SK-N-SH (cell line): ENCODE measurements at regions not wholly inside any gene's neighbourhood (a gene's known extent, or its start where the extent isn't known, plus 50 kb on each side); places are given as distances from the start of the nearest gene placed in this dataset.

Source experiments
- CTCF ChIA-PET: fragments of 300-600, 350-600 bp; formaldehyde crosslinking; extraction: SDS; loops from one replicate; lab custom pipeline; 2021; lab: Yijun Ruan, JAX
- POLR2A ChIA-PET: fragments of 350-600 bp; sonication (Branson Sonifier 250); formaldehyde crosslinking; extraction: SDS; loops from one replicate; lab custom pipeline; 2020; ENCODE audit warnings: antibody characterized with exemption, inconsistent platforms; lab: Yijun Ruan, JAX
- DNase-seq: peaks from one replicate; pipeline ENCODE4 v3.0.0; 2012
- H2AFZ ChIP-seq: fragments of 200-600 bp; sonication (generic); 2 replicates; pipeline ENCODE4 v1.8.1; 2016; ENCODE audit warnings: antibody characterized with exemption, mild to moderate bottlenecking, low read depth
- H3F3A ChIP-seq: fragments of 200-600 bp; sonication (generic); replicated peaks from 2 replicates; pipeline ENCODE3; 2016; ENCODE audit warnings: antibody characterized with exemption, mild to moderate bottlenecking; ENCODE audit not compliant: insufficient read depth
- H3K27ac ChIP-seq, 2 experiments: fragments of 200-500 bp in 1 of 2; fragments of 200-600 bp in 1 of 2; sonication (Bioruptor generic) in 1 of 2; sonication (generic), shearing (Covaris generic) in 1 of 2; 2 replicates each; pipeline versions ENCODE4 v1.5.1 to v1.6.1; 2014 to 2016; ENCODE audit warnings: low read depth in 2 of 2, inconsistent platforms in 1 of 2, low read length in 1 of 2, mild to moderate bottlenecking in 1 of 2, mixed read lengths in 1 of 2
- H3K27me3 ChIP-seq: fragments of 200-600 bp; sonication (generic), shearing (Covaris generic); 2 replicates; pipeline ENCODE4 v1.6.1; 2016; ENCODE audit warnings: mixed run types; ENCODE audit not compliant: insufficient read depth
- H3K36me3 ChIP-seq, 2 experiments: fragments of 200-500 bp in 1 of 2; fragments of 200-600 bp in 1 of 2; sonication (Bioruptor generic) in 1 of 2; sonication (generic) in 1 of 2; replicated peaks in 1 of 2; 2 replicates each; pipeline versions ENCODE3 to v1.5.1; 2014 to 2016; ENCODE audit warnings: low read length in 1 of 2, mild to moderate bottlenecking in 1 of 2; ENCODE audit not compliant: insufficient read depth in 2 of 2, control insufficient read depth in 1 of 2
- H3K4me1 ChIP-seq, 2 experiments: fragments of 200-500 bp in 1 of 2; fragments of 200-600 bp in 1 of 2; sonication (Bioruptor generic) in 1 of 2; sonication (generic), shearing (Covaris generic) in 1 of 2; 2 replicates each; pipeline versions ENCODE4 v1.5.1 to v1.6.1; 2014 to 2016; ENCODE audit warnings: low read depth in 1 of 2, low read length in 1 of 2, mixed run types in 1 of 2; ENCODE audit not compliant: insufficient read depth in 2 of 2, control insufficient read depth in 1 of 2
- H3K4me2 ChIP-seq: fragments of 200-600 bp; sonication (generic), shearing (Covaris generic); 2 replicates; pipeline ENCODE4 v1.6.1; 2017; ENCODE audit warnings: mixed run types
- H3K4me3 ChIP-seq, 2 experiments: fragments of 200-500 bp in 1 of 2; fragments of 200-600 bp in 1 of 2; sonication (Bioruptor generic) in 1 of 2; sonication (generic), shearing (Covaris generic) in 1 of 2; 2 replicates each; pipeline versions ENCODE4 v1.5.1 to v1.8.1; 2014 to 2016; ENCODE audit warnings: low read depth in 2 of 2, inconsistent platforms in 1 of 2, low read length in 1 of 2, mild to moderate bottlenecking in 1 of 2, mixed read lengths in 1 of 2, moderate library complexity in 1 of 2
- H3K79me2 ChIP-seq: fragments of 200-600 bp; sonication (generic); 2 replicates; pipeline ENCODE4 v1.8.1; 2017; ENCODE audit warnings: mild to moderate bottlenecking; ENCODE audit not compliant: insufficient read depth
- H3K9ac ChIP-seq: fragments of 200-600 bp; sonication (generic); 2 replicates; pipeline ENCODE4 v1.6.1; 2017; ENCODE audit warnings: mixed run types
- H3K9me2 ChIP-seq: fragments of 200-600 bp; sonication (generic); 2 replicates; pipeline ENCODE4 v1.6.1; 2017; ENCODE audit warnings: mixed run types
- H3K9me3 ChIP-seq: fragments of 200-600 bp; sonication (generic); 2 replicates; pipeline ENCODE4 v1.6.1; 2017; ENCODE audit warnings: mixed run types, mild to moderate bottlenecking, moderate library complexity
- H4K20me1 ChIP-seq: fragments of 200-600 bp; sonication (generic); 2 replicates; pipeline ENCODE4 v1.6.1; 2017; ENCODE audit warnings: mild to moderate bottlenecking, mixed run types; ENCODE audit not compliant: insufficient read depth
- ELF1 ChIP-seq: IDR thresholded peaks from 2 replicates; pipeline ENCODE4 v1.4.0; 2012
- PBX3 ChIP-seq: IDR thresholded peaks from 2 replicates; pipeline ENCODE4; 2012
- POLR2AphosphoS5 ChIP-seq: IDR thresholded peaks from 2 replicates; pipeline ENCODE4 v1.6.1; 2012; ENCODE audit warnings: low read depth, low read length
- REST ChIP-seq: IDR thresholded peaks from 2 replicates; pipeline ENCODE4 v1.6.1; 2012; ENCODE audit warnings: mild to moderate bottlenecking, low read depth, low read length, moderate library complexity
- USF2 ChIP-seq: fragments of 150-350 bp; IDR thresholded peaks from 2 replicates; pipeline ENCODE4 v1.6.1; 2017; ENCODE audit warnings: antibody characterized with exemption, low read length, low read depth, borderline replicate concordance
- WGBS: methylation state at CpG from one replicate; pipeline ENCODE4 v1.1.6; 2017; ENCODE audit warnings: low lambda C conversion rate; 5-methylcytosine and 5-hydroxymethylcytosine counted together

GRCh38 chr6:30399390-30400058 is 54.6 kb downstream of the RPP21 start:
- DNase-seq, result no peak
- peaks cover 35% of the 10 kb centered on the region for H3K27me3 ChIP-seq
- CTCF ChIA-PET, result interaction anchor here (0.9 to 1.6 kb wide), 6 partner anchors 16 to 268 kb away, joined by 3 to 8 read pairs (median 3); no protein-coding TSS in a partner anchor

GRCh38 chr6:30405934-30406333 is 61.0 kb downstream of the RPP21 start:
- Histone ChIP-seq H3K79me2 (no peaks in the 10 kb centered on the region), H3K36me3 (no peaks in the 10 kb centered on the region), H3K9me3 (no peaks in the 10 kb centered on the region), H3K4me2 (no peak overlapping the region), H3F3A (no peaks in the 10 kb centered on the region), H2AFZ (no peak overlapping the region), H3K9ac (no peak overlapping the region), H3K27ac (no peak overlapping the region), H3K4me3 (no peak overlapping the region), H3K4me1 (no peaks in the 10 kb centered on the region), H4K20me1 (no peaks in the 10 kb centered on the region), H3K9me2 (no peaks in the 10 kb centered on the region), H3K27me3 (peaks cover 34% of the 10 kb centered on the region; the same call in 1 of the 2 replicates)
- DNase-seq, result no peak
- WGBS, result 4% methylated on average over 2 of the region's 2 CpGs
- ChIA-PET POLR2A (no interaction called here), CTCF (interaction anchor here (1.5 to 3.1 kb wide), 3 partner anchors 9 to 47 kb away, joined by 4 to 16 read pairs (median 11); no protein-coding TSS in a partner anchor)
- TF ChIP-seq REST, result no peak
- TF ChIP-seq USF2, result no peak

More at GRCh38 chr6:30399390-30400058, 54.6 kb downstream of the RPP21 start:
- no peaks in the 10 kb centered on the region for H3K9me3 ChIP-seq
- H4K20me1 ChIP-seq, result no peaks in the 10 kb centered on the region
- H3K36me3 ChIP-seq, result no peaks in the 10 kb centered on the region
- no peak overlapping the region for H3K9ac ChIP-seq
- no peaks in the 10 kb centered on the region; a peak in 1 of 4 replicates for H3K4me1 ChIP-seq
- 44% methylated on average over 2 of the region's 2 CpGs for WGBS
- H3F3A ChIP-seq, result no peaks in the 10 kb centered on the region
- no peaks in the 10 kb centered on the region for H3K79me2 ChIP-seq
- POLR2A ChIA-PET, result no interaction called here
- no peaks in the 10 kb centered on the region for H3K9me2 ChIP-seq
- no peak overlapping the region for H3K4me3 ChIP-seq
- H2AFZ ChIP-seq, result no peak overlapping the region
- no peak overlapping the region for H3K4me2 ChIP-seq
- TF ChIP-seq ELF1 (no peak), POLR2AphosphoS5 (no peak), PBX3 (no peak)
- no peak overlapping the region for H3K27ac ChIP-seq
